GM21717 (cell line): ENCODE measurements at regions not wholly inside any gene's neighbourhood (a gene's known extent, or its start where the extent isn't known, plus 50 kb on each side); places are given as distances from the start of the nearest gene placed in this dataset.

Experiments
- ATAC-seq: cut with Tn5 transposase; IDR thresholded peaks from one replicate; pipeline ENCODE4 v1.9.1; 2021; ENCODE audit warnings: mild to moderate bottlenecking, moderate library complexity; ENCODE audit not compliant: unreplicated experiment

DNA sequence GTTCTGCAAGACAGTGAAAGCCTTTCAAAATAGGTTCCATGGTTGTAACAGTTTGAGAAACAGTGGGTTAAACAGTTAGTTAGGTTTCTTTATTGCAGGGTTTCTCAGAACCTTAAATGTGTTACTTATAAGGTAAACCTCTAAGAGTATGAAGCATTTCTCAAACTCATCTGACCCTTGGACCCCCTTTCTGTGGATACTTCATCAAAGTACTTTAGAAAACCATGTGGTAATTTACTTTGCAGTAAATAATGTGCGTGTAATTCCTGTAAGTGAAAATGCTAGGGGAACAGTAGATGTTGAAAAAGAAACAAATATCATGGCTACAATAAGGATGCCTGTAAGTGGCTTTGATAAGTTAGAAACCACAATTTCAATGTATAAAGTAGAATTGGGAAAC is 354.6 kb upstream of the RARB start:
- no peak for ATAC-seq

DNA sequence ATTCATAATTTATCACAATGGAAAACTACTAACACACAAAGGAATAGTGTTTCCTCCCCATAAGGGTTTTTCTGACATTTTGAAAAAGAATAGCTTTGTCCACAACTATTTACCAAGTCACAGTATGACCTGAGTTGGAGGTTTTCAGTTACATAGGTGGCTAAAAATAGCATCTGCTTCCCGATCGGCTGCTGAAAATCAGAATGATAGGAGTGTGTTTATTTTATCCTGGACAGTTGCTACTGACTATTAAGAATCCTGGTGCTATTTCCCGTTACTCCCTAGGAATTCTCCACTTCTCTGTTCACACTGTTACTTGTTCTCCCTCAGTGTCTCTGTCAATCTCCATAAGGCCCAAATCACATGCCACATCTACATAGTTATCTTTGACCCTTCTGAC is 353.9 kb upstream of the RARB start:
- no peak for ATAC-seq

DNA sequence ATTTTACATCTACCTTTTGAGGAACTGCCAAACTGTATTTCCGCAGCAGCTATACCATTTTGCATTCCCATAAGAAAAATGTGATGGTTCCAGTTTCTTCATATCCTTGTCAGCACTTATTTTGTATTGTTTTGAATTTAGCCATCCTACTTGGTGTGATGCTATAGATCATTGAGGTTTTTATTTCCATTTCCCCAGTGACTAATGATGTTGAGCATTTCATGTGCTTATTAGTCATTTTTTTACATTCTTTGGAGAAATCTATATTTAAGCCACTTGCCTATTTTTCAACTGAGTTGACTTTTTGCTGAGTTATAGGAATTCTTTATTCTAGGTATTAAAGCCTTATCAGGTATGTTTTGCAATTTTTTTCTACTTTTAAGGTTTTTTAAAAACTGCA is 347.6 kb upstream of the RARB start:
- no peak for ATAC-seq

DNA sequence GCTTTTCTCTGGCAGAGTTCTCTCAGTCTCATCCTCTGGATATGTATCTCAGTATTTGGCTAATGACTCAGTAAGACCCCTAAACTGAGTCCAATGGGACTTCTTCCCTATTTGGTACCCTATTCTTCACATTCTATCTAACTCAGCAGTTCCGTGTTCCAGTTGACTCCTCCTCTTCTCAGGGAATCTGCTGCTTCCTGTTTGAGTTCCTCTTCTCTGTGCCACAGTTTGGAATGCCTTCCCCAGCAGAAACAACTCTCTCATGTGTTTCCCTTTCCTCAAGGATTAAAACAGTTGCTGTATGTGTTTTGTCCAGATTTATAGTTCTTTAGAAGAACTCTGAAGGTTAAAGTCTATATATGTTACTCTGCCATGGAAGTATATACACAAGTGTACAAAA is 344.0 kb upstream of the RARB start:
- ATAC-seq = no peak

DNA sequence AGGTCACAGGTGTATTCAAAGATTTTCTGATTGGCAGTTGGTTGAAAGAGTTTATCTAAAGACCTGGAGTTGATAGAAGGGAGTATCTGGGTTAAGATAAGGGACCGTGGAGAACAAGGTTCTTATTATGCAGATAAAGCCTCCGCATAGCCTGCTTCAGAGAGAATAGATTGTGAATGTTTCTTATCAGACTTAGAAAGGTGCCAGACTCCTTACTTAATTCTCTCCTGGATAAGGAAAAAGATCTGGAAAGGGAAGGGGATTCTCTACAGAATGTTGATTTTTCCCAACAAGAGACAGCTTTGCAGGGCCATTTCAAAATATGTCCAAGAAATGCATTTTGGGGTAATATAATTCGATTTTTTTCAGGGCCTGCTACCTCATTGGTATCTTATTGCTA is 341.3 kb upstream of the RARB start:
- ATAC-seq = no peak

DNA sequence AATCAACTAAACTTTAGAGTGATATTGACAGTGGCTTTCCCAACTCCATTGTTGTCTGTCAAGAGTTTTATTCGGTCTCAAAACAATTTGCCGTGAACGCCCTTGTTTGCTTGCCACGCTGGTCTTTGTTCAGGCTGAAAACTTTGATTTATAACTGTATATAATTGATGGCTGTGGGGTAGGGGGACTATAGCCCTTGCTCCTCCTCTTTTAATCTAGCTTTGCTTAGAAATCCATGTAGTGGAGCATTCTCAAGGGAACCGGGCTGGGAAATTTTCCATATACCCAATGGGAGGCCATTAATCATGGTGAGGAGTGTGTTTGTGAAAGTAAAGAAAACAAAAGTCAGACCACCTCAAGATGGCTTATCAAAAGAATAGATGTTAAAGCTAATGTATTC is 339.8 kb upstream of the RARB start:
- ATAC-seq = no peak

DNA sequence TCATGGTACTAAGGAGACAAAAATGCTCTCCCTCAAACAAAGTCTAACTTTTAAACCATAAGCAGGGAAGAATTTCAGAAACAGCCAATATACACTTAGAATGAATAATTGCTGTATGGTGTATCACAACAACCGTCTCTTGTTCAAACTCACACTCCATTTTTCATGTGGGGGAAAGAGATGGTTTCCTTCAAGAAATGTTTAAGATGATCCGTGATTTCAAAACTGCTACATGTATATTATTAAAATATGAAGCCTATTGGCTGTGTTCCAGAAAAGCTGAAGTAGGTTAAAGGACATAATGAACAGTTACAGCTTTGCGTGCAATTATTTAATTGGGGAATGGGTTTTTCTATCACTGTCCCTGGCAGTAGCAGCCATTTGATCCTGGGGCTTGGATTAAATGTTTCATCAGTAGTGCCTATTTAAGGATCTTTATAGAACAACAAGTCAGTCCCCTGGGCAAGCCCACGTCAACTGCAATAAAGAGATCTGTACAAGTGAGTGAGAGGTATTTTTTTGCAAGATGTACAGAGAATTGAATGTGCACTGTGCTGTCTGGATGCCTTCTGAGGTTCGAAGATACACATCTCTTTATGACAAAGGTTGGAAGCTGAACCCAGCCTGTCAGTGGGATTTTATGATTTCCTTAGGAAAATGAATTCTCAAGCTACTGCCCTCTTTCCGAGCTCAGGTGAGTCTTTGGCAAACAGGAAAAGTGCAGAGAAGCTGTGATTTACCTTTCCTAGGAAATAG is 337.2 kb upstream of the RARB start:
- no peak for ATAC-seq

DNA sequence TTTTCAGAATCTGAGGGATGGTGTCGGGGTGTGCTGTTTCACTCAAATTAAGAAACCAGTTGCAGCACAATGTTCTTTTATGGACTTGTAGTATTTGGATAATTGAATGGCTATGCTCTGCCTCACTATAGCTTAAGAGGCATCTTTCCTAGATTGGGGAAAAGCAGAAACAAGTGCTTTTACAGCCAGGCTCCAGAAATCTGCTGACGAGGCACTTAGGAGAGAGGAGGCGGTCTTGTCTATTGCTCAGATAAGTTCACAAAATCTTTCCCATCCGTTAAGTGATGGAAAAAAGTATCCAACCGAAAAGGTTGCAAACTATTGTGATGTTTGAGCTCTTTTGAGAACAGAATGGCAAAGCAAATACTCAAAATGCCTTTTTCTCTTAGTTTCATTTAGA is 336.1 kb upstream of the RARB start:
- no peak for ATAC-seq

DNA sequence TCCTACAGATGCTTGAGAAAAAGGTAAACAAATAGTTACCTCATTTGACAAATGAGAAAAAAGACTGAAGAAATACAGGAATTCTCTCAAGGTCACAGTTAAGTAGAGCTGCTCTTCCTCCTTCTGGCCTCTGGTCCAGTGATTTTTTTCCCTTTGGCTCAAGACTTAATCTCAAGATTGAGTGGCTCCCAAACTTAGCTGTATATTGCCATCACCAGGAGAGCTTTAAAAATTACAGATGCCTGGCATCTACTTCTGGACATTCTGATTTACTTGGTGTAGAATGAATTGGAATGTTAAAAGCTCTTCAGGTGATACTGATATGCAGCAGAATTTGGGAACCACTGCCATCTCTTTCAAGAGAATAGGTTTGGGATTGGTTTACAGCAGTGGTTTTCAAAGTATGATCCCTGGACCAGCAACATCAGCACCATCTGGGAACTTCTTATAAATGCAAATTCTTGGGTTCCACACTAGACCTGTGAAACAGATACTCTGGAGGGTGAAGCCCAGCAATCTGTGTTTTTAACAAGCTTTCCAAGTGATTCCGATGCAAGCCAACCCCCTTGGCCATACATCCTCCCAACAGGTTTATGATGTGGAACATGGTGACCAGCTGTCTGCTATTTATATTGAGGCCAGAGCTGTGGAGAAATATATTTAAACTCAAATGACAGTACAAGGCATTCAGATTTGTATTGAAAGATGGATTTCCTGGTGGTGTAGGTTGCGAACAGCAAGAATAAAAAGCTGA is 333.0 kb upstream of the RARB start:
- ATAC-seq = no peak

DNA sequence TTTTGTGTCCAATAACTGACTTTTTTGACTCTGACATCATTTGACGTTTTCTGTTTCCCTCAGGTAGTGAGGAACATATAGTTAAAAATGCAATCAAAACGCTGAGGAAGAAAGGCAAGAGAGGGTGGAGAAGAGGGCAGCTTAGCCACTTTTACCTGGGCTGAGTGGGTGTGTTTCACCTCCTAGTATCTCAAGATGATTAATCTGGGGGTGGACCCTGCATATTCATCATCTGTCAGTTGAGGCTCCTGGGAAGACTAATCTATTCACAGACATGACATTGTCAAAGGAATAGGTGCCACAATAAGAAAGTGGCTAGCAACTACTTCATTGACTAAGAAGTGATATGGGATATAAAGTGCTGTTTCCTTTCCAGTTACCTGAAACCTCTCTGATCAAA is 331.5 kb upstream of the RARB start:
- no peak for ATAC-seq

DNA sequence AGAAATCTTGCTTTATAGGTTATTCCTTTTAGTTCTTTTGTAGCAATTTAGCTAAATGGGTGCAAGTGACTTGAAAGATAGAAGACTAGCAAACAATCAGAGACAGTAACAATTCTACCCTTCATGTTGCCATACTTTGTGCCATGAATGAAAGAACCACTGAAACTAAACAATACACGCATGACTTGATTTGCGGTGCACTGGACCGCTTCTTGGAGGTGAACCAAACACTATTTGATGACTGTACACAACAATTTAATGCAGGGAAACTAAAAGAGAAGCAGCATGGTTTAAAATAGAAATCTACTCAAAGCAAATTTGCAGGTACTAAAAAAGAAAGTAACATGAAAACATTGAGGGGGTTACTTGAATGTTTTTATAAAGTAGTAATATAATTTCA is 331.0 kb upstream of the RARB start:
- no peak for ATAC-seq

DNA sequence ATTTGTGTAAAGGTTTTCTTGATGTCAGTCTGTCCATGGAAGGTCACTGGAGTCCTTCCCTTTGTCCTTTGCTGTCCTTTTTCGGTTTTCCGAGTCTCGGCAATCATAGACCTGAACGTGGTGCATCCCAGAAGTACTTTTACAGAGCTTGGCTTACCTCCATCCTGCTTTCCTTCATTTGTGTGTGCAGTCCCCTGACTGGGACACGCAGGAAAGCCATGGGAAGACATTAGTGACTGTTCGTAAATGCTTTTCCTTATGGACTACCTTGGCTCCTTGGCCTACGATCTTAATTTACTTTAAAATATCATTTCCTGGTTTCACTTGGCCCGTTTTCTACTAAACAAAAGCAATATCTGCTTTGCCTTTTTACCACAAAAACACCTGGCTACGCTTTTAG is 328.4 kb upstream of the RARB start:
- no peak for ATAC-seq

DNA sequence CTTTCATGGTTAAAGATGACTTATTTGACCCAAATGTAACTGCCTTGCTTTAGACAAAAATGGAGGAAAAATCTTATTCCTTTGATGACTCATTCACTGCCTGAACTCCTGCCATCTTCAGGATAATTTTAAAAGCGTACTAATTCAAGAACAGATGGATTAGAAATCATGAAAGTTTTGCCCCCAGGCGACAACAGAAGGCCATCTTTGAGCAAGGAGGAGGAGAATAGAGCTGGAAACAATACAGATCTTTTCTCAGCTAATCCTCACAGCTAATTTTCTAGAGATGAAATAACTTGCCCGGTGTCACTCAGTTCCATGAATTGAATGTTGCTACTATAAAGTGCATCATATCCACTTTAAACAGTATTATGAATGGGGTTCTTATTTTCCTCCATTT is 324.7 kb upstream of the RARB start:
- no peak for ATAC-seq

DNA sequence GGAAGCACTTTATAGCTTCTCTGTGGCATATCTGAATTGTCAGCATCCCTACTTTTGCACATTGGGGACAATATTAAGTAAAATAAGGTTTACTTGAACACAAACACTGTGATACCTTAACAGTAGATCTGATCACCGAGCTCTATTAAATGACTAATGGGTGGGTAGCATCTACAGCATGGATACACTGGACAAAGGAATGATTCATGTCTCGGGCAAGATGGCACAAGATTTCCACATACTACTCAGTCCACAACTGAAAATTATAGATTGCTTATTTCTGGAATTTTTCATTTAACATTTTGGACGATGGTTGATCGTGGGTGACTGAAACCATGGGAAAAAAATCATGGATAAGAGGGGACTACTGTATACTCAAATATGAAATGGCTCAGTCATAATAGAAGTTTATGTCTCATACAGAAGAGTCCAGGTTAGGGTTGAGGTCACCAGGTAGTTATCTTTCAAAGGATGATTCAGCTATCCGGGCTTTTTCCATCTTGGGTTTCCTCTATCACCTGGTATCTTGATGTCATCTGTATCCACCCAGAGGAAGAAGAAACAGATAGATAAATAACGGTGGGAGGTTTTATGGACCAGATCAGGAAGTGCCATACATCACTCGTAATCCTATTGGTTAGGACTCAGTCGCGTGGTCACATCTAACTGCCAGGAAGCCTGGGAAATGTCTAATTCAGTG is 320.0 kb upstream of the RARB start:
- no peak for ATAC-seq

DNA sequence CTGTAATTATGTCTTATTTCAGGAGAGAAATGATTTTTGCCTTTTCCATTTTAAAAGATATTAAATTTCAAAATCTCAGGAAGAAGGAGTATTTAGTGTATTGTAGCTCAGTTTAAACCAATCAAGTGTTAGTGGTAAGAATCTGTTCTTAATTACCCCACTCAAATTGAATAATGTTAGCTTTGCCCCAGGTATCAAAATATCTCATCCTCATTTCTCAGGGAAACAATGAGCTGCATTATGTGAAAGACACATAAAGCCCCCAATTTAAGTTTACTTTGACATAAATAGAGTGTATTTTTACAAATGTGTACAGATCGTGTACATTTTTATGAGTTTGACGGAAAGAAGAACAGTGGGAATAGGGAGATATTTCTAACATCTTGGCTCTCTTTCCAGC is 317.4 kb upstream of the RARB start:
- no peak for ATAC-seq

DNA sequence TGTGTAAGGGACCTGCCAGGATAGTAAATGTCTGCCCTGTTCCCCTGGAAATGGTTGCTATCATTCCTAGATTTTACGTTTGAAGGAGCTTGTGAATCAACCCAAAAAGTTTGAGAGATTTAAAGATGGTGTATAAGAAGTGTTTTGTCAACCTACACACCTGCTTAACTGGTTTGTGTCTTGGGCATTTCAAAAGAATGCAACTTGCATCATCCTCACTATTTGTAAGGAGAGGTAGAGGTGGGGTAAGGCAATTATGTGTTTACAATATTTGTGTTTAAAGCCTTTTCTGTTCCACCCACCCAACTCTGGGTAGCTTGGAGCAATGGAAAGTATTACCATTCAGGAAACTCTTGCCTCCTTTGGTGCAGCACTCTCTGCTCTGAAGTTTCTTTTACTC is 314.2 kb upstream of the RARB start:
- ATAC-seq = no peak

DNA sequence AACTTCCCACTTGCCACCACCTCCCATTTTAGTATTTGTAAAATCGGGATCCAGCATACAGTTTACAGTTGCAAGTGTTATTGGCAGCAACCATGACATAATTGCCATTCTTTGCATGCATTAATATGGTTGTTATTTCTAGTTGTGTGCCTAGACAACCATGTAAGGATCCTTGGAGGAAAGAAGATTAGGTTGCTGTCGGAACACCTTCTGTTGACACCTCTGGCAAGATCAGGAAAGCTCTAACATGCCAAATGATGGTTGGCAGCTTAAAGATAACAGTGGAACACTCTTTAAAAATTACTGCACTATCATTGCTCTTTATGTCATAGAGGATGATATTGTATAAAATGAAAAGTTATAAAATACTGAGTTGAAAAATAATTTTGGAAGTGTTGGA is 313.5 kb upstream of the RARB start:
- ATAC-seq = no peak

DNA sequence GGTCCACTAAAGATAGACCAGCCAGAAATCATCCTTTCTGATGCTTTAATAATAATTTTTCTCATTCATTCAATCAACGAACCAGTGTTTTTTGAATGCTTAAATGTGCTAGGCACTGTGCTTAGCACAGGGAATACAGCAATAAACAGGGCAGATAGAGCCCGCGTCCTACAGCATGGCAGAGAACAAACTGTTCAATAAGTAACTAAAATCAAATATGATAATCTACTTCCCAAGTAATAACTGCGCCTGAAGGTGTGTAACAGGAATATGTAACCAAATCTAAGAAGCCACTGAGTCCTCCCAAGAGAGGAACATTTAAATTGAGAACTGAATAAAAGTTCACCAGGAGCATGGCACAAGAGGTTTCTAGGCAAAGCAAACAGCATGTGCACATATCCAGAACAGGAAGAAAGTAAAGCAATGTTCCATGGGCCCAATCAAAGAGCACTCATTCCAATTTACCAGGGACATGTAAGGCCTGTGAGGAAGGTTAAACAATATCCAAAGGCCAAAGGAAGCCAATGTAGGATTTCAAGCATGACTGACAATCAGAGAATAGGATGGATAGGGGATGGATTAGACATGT is 311.0 kb upstream of the RARB start:
- no peak for ATAC-seq

DNA sequence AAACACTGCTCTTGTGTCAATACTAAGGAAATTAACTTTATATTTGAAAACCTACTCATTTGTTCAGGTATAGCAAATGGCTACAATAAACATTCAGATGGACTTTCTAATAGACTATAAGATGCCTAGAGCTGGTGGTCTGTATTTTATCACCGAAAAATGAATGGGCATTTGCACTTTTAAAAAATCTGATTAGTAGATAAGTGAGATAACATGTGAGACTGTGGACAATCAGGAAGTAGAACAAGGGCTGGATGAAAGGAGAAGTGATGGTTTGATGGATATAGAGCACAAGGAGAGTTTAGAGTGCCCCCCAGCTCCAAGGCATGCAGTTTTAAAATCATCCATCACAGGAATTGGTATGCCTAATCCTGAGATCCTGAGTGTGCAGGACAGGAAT is 308.4 kb upstream of the RARB start:
- ATAC-seq = no peak

DNA sequence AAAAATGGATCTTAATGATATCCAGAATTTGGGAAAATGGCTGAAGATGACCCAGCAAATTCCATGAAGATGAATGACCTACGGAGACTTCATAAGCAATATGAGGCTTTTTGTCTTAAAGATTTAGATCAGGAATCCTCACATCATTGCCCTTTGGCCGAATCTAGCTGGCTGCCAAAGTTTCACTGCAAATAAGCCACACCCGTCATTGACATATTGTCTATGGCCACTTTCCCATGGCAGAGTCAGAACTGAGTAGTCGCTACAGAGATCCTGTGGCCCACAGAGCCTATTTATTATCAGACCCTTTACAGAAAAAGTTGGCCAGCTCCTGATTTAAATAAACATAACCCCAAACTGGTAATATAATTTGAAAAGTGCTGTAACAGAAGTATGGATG is 307.4 kb upstream of the RARB start:
- ATAC-seq = no peak

DNA sequence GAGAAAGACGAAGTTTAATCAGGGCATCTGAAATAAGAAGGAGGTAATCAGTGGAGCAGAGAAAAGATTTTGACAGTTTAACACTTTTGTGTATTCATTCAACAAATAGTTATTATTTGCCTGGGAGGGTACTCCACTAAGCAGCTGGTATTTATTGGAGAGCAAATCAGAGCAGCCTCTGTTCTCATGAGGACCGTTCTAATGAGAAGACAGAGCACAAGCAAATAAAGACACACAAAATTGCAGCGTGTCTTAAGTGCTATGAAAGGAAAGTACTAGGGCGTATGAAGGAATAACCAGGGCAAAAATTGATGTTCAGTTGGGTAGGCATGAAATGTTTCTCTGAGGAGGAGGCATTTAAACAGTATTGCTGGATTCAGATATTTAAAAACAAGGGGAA is 302.9 kb upstream of the RARB start:
- no peak for ATAC-seq

DNA sequence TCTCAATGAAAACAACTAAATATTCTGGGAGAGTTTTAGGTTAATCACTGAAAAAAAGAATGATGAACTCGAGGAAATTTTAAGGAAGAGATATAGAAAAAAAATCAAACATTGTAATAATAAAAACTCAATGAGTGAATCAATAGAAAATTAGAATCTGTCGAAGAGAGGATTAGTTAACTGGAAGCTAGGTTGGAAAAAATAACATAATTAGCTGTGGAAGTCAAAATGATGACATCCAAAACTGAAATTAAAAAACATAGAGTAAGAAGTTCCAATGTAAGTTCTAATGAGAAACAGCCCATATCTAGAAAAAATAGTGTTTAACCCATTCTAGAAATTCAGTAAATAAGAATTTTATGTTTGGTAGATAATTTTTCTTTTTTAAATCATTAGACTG is 299.3 kb upstream of the RARB start:
- no peak for ATAC-seq
